ENCODE measurements at regions not wholly inside any gene's neighbourhood (a gene's known extent, or its start where the extent isn't known, plus 50 kb on each side); places are given as distances from the start of the nearest gene placed in this dataset.

DNA sequence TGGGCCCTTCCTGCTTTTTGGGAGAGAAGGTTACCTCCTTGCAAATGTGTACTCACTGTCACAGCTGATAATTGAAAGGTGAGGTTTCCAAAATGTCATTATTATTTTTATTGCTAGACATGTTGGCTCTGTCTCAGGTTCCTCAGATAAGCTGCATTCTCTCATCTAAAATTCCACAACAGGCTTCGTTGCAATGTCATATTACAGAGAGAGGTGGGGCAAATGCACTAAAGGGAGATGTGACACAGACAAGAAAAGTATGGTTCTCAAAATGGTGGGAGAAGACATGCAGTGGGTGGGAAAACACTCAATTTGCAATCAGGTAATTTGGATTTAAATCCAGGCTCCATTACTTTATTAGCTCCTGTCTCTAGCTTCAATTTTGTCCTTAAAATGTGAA, 256.4 kb upstream of the POU3F2 start:
- TF ChIP-seq, protein P1, sequence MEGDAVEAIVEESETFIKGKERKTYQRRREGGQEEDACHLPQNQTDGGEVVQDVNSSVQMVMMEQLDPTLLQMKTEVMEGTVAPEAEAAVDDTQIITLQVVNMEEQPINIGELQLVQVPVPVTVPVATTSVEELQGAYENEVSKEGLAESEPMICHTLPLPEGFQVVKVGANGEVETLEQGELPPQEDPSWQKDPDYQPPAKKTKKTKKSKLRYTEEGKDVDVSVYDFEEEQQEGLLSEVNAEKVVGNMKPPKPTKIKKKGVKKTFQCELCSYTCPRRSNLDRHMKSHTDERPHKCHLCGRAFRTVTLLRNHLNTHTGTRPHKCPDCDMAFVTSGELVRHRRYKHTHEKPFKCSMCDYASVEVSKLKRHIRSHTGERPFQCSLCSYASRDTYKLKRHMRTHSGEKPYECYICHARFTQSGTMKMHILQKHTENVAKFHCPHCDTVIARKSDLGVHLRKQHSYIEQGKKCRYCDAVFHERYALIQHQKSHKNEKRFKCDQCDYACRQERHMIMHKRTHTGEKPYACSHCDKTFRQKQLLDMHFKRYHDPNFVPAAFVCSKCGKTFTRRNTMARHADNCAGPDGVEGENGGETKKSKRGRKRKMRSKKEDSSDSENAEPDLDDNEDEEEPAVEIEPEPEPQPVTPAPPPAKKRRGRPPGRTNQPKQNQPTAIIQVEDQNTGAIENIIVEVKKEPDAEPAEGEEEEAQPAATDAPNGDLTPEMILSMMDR (IDR thresholded peaks at IDR 0.05; ENCODE audit: control extremely low read depth in 1 of 3, insufficient read depth in 1 of 3, low read depth in 1 of 3, low read length in 3 of 3) = no peak
- no peak for TF ChIP-seq ASH2L (IDR thresholded peaks at IDR 0.05; ENCODE audit: low read length)
- no peak for TF ChIP-seq BCL11A (IDR thresholded peaks at IDR 0.05; ENCODE audit: low read depth in 2 of 2, low read length in 2 of 2)
- TF ChIP-seq POLR2A (IDR thresholded peaks at IDR 0.05; ENCODE audit: control extremely low read depth in 1 of 2, low read depth in 2 of 2, low read length in 2 of 2) = no peak
- no peak for TF ChIP-seq JUND (IDR thresholded peaks at IDR 0.05; ENCODE audit: low read length)
- TF ChIP-seq EZH2 (IDR thresholded peaks at IDR 0.05; ENCODE audit: low read depth, low read length, severe bottlenecking) = no peak
- TF ChIP-seq, protein P2, sequence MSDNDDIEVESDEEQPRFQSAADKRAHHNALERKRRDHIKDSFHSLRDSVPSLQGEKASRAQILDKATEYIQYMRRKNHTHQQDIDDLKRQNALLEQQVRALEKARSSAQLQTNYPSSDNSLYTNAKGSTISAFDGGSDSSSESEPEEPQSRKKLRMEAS (IDR thresholded peaks at IDR 0.05) = no peak
- TF ChIP-seq MAFK (IDR thresholded peaks at IDR 0.05; ENCODE audit: low read depth, low read length) = no peak
